Ectodermal cell (in vitro differentiated cells): ENCODE measurements at regions not wholly inside any gene's neighbourhood (a gene's known extent, or its start where the extent isn't known, plus 50 kb on each side); places are given as distances from the start of the nearest gene placed in this dataset.
"Not testable (repeated sequence)": the region's sequence is repeated elsewhere in the genome, so short reads cannot be mapped to it uniquely, and the experiment has no call there.

Source experiments
- H3K27ac ChIP-seq: 2 replicates; pipeline ENCODE4 v1.7.0; 2013; ENCODE audit warnings: mild to moderate bottlenecking, low read depth, low read length; ENCODE audit not compliant: insufficient read depth, poor library complexity, severe bottlenecking
- H3K27me3 ChIP-seq: 2 replicates; pipeline ENCODE4 v1.7.0; 2013; ENCODE audit warnings: mild to moderate bottlenecking, low read length; ENCODE audit not compliant: insufficient read depth, control insufficient read depth, poor library complexity, severe bottlenecking
- H3K36me3 ChIP-seq: one replicate; pipeline ENCODE4 v1.7.0; 2013; ENCODE audit warnings: low read length; ENCODE audit not compliant: control insufficient read depth, insufficient read depth
- H3K4me1 ChIP-seq: one replicate; pipeline ENCODE4 v1.7.0; 2013; ENCODE audit warnings: low read length; ENCODE audit not compliant: control insufficient read depth, insufficient read depth
- H3K4me3 ChIP-seq: 2 replicates; pipeline ENCODE4 v1.7.0; 2013; ENCODE audit warnings: low read depth, low read length, control low read depth; ENCODE audit not compliant: insufficient read depth
- H3K9me3 ChIP-seq: 2 replicates; pipeline ENCODE4 v1.7.0; 2013; ENCODE audit warnings: mild to moderate bottlenecking, low read length, moderate library complexity; ENCODE audit not compliant: control insufficient read depth
- WGBS, 2 experiments: methylation state at CpG; one replicate each; pipeline ENCODE4 v1.1.7; 2013; ENCODE audit warnings: missing lambda C conversion rate in 2 of 2; 5-methylcytosine and 5-hydroxymethylcytosine counted together

- no peak overlapping the region for H3K27ac ChIP-seq
- H3K36me3 ChIP-seq: no peaks in the 10 kb centered on the region
These were observed 137.7 kb downstream of the AHR start for GRCh38 chr7:17436126-17436525.

DNA sequence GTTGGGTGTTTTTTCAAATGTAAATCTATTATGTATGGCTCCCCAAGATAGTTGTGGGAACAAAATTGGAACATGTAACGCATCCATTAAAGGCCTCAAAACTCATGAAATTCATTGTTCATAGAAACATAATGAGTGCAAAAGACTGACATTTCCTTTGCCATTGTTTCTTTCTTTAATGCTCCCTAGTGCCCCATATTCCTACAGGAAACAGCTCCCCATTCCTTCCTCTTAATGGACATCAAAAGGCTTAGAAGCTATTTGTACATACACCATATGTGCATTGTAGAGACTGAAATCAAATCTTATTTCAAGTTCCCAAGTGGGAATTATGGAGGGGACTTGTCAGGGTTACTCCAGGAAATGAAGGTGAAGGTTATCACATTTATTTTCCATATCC lies 139.1 kb downstream of the AHR start:
- no peaks in the 10 kb centered on the region for H3K36me3 ChIP-seq
- no peaks in the 10 kb centered on the region for H3K9me3 ChIP-seq
- H3K27ac ChIP-seq: no peak overlapping the region
- H3K27me3 ChIP-seq: no peaks in the 10 kb centered on the region
- H3K4me3 ChIP-seq: no peak overlapping the region
- WGBS, 2 experiments: 95 to 100% methylated on average over 1 of the region's 1 CpG
- H3K4me1 ChIP-seq: no peaks in the 10 kb centered on the region

More at GRCh38 chr7:17436126-17436525, 137.7 kb downstream of the AHR start:
- Histone ChIP-seq H3K4me3 (no peak overlapping the region), H3K9me3 (no peaks in the 10 kb centered on the region), H3K27me3 (no peaks in the 10 kb centered on the region), H3K4me1 (no peaks in the 10 kb centered on the region)
- WGBS, 2 experiments: 74 to 96% methylated on average over 2 of the region's 2 CpGs

GRCh38 chr7:17440025-17440784 lies 141.8 kb downstream of the AHR start:
- H3K9me3 ChIP-seq, H3K4me3 ChIP-seq, H3K4me1 ChIP-seq, H3K36me3 ChIP-seq, H3K27me3 ChIP-seq, H3K27ac ChIP-seq: not testable (repeated sequence)
- 61 to 63% methylated on average over 3 of the region's 3 CpGs for WGBS, 2 experiments

DNA sequence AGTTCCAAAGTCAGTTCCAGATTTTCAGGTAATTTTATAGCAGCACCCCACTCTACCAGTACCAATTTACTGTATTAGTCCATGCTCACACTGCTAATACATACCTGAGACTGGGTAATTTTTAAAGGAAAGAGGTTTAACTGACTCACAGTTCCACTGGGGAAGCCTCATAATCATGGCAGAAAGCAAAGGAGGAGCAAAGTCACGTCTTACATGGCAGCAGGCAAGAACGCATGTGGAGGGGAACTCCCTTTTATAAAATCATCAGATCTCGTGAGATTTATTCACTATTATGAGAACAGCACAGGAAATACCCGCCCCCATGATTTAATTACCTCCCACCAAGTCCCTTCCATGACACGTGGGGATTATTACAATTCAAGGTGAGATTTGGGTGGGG lies 142.4 kb downstream of the AHR start:
- H3K27ac ChIP-seq: no peak overlapping the region
- H3K27me3 ChIP-seq: no peaks in the 10 kb centered on the region
- no peaks in the 10 kb centered on the region for H3K36me3 ChIP-seq
- H3K4me3 ChIP-seq: no peak overlapping the region
- H3K4me1 ChIP-seq: no peaks in the 10 kb centered on the region
- H3K9me3 ChIP-seq: no peaks in the 10 kb centered on the region
- WGBS, 2 experiments: 88 to 92% methylated on average over 3 to 5 of the region's 5 CpGs

- H3K4me3 ChIP-seq: no peak overlapping the region
- no peaks in the 10 kb centered on the region for H3K27me3 ChIP-seq
- H3K36me3 ChIP-seq: no peaks in the 10 kb centered on the region
- no peaks in the 10 kb centered on the region for H3K9me3 ChIP-seq
- no peaks in the 10 kb centered on the region for H3K4me1 ChIP-seq
- no peak overlapping the region for H3K27ac ChIP-seq
These were observed 143.1 kb downstream of the AHR start for GRCh38 chr7:17441557-17441956.

GRCh38 chr7:17444151-17444550 lies 145.7 kb downstream of the AHR start:
- Histone ChIP-seq H3K9me3 (no peaks in the 10 kb centered on the region), H3K27ac (no peak overlapping the region), H3K36me3 (no peaks in the 10 kb centered on the region), H3K4me1 (no peaks in the 10 kb centered on the region), H3K4me3 (no peak overlapping the region), H3K27me3 (no peaks in the 10 kb centered on the region)
- no CpG with 5 or more reads among the region's 2 CpGs for WGBS, 2 experiments

DNA sequence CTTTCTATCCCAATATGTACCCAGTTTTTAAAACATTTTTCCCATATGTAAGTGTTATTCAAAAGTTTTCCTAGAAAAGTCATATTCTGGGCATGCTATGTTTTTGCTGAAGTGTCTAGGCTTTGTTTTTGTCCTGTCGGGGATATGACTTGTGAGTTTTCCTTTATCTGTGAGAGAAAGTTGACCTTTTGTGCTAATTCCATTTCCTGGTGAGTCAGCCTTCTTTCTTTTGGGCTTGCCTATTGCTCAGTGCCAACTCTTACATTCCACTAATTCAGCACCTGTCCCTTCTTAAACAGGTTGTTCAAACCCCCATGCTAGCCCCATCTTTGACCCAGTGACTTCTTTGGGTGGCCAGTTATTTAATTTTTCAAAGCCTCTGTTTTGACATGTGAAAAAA lies 146.2 kb downstream of the AHR start:
- H3K9me3 ChIP-seq: no peaks in the 10 kb centered on the region
- WGBS, 2 experiments: 62 to 83% methylated on average over 1 of the region's 1 CpG
- no peaks in the 10 kb centered on the region for H3K36me3 ChIP-seq
- no peak overlapping the region for H3K27ac ChIP-seq
- H3K4me1 ChIP-seq: no peaks in the 10 kb centered on the region
- H3K4me3 ChIP-seq: no peak overlapping the region
- H3K27me3 ChIP-seq: no peaks in the 10 kb centered on the region

GRCh38 chr7:17446340-17446739 lies 147.9 kb downstream of the AHR start:
- 93 to 97% methylated on average over 4 of the region's 4 CpGs for WGBS, 2 experiments

GRCh38 chr7:17447728-17448478 lies 149.5 kb downstream of the AHR start:
- Histone ChIP-seq H3K27me3 (no peaks in the 10 kb centered on the region), H3K27ac (no peak overlapping the region), H3K4me1 (no peaks in the 10 kb centered on the region), H3K9me3 (no peaks in the 10 kb centered on the region), H3K36me3 (no peaks in the 10 kb centered on the region), H3K4me3 (no peak overlapping the region)
- WGBS, 2 experiments: 70 to 90% methylated on average over 1 of the region's 1 CpG

More at GRCh38 chr7:17446340-17446739, 147.9 kb downstream of the AHR start:
- Histone ChIP-seq H3K36me3 (no peaks in the 10 kb centered on the region), H3K27ac (no peak overlapping the region), H3K4me3 (no peak overlapping the region), H3K9me3 (no peaks in the 10 kb centered on the region), H3K4me1 (no peaks in the 10 kb centered on the region), H3K27me3 (no peaks in the 10 kb centered on the region)

GRCh38 chr7:17448479-17449423 lies 150.3 kb downstream of the AHR start:
- no peaks in the 10 kb centered on the region for H3K27me3 ChIP-seq
- H3K27ac ChIP-seq: no peak overlapping the region
- no peaks in the 10 kb centered on the region for H3K36me3 ChIP-seq
- no peak overlapping the region for H3K4me3 ChIP-seq
- WGBS, 2 experiments: 96 to 97% methylated on average over 1 to 2 of the region's 2 CpGs
- no peaks in the 10 kb centered on the region for H3K4me1 ChIP-seq
- H3K9me3 ChIP-seq: no peaks in the 10 kb centered on the region
